HEK293T (cell line): ENCODE measurements at regions not wholly inside any gene's neighbourhood (a gene's known extent, or its start where the extent isn't known, plus 50 kb on each side); places are given as distances from the start of the nearest gene placed in this dataset.

Experiments used
- CTCF ChIA-PET: fragments of 350-600 bp; formaldehyde crosslinking; extraction: SDS; loops from one replicate; lab custom pipeline; 2021; ENCODE audit warnings: antibody characterized with exemption, inconsistent platforms; lab: Yijun Ruan, JAX
- POLR2A ChIA-PET: fragments of 350-600 bp; formaldehyde crosslinking; extraction: SDS; loops from one replicate; lab custom pipeline; 2020; ENCODE audit warnings: antibody characterized with exemption, inconsistent platforms; lab: Yijun Ruan, JAX
- DNase-seq: peaks from one replicate; pipeline ENCODE4 v3.0.0; 2012; ENCODE audit warnings: mixed read lengths; ENCODE audit errors: extremely low spot score
- ARNT ChIP-seq: fragments of 450-650 bp; IDR thresholded peaks from 2 replicates; pipeline ENCODE4 v1.6.1; 2017; ENCODE audit warnings: mild to moderate bottlenecking
- BHLHE40 ChIP-seq: fragments of 450-650 bp; IDR thresholded peaks from 2 replicates; pipeline ENCODE4 v1.6.1; 2016; ENCODE audit warnings: mild to moderate bottlenecking, moderate library complexity, borderline replicate concordance
- CTBP1 ChIP-seq: fragments of 450-650 bp; IDR thresholded peaks from 2 replicates; pipeline ENCODE4 v1.6.1; 2016; ENCODE audit warnings: borderline replicate concordance
- ELF4 ChIP-seq: fragments of 450-650 bp; IDR thresholded peaks from 2 replicates; pipeline ENCODE4 v1.6.1; 2017; ENCODE audit warnings: antibody characterized with exemption
- FOXA1 ChIP-seq: fragments of 450-650 bp; IDR thresholded peaks from 2 replicates; pipeline ENCODE4 v1.6.1; 2016; ENCODE audit warnings: mild to moderate bottlenecking
- FOXK2 ChIP-seq: fragments of 450-650 bp; IDR thresholded peaks from 2 replicates; pipeline ENCODE4 v1.6.1; 2016; ENCODE audit warnings: mild to moderate bottlenecking
- FOXM1 ChIP-seq: fragments of 450-650 bp; IDR thresholded peaks from 2 replicates; pipeline ENCODE4 v1.6.1; 2017; ENCODE audit warnings: mild to moderate bottlenecking, borderline replicate concordance
- HDGF ChIP-seq: fragments of 450-650 bp; IDR thresholded peaks from 2 replicates; pipeline ENCODE4 v1.6.1; 2017; ENCODE audit warnings: antibody characterized with exemption, borderline replicate concordance
- L3MBTL2 ChIP-seq: fragments of 450-650 bp; conservative IDR thresholded peaks from 2 replicates; pipeline ENCODE4 v1.6.1; 2016; ENCODE audit warnings: mild to moderate bottlenecking
- LEF1 ChIP-seq: fragments of 450-650 bp; IDR thresholded peaks from 2 replicates; pipeline ENCODE4 v1.6.1; 2017; ENCODE audit warnings: mild to moderate bottlenecking, borderline replicate concordance
- NFRKB ChIP-seq: fragments of 450-650 bp; IDR thresholded peaks from 2 replicates; pipeline ENCODE4 v1.6.1; 2016; ENCODE audit warnings: mild to moderate bottlenecking, moderate library complexity
- SP1 ChIP-seq: fragments of 450-650 bp; IDR thresholded peaks from 2 replicates; pipeline ENCODE4 v1.6.1; 2017
- SUZ12 ChIP-seq: fragments of 450-650 bp; IDR thresholded peaks from 2 replicates; pipeline ENCODE4 v1.6.1; 2016; ENCODE audit warnings: mild to moderate bottlenecking
- TARDBP ChIP-seq: fragments of 450-650 bp; IDR thresholded peaks from 2 replicates; pipeline ENCODE4 v1.6.1; 2016
- ZNF384 ChIP-seq: fragments of 450-650 bp; IDR thresholded peaks from 2 replicates; pipeline ENCODE4 v1.6.1; 2016
- TF ChIP-seq, protein P1 (sequence below): fragments of 450-650 bp; IDR thresholded peaks from 2 replicates; pipeline ENCODE4 v1.6.1; 2016

DNA sequence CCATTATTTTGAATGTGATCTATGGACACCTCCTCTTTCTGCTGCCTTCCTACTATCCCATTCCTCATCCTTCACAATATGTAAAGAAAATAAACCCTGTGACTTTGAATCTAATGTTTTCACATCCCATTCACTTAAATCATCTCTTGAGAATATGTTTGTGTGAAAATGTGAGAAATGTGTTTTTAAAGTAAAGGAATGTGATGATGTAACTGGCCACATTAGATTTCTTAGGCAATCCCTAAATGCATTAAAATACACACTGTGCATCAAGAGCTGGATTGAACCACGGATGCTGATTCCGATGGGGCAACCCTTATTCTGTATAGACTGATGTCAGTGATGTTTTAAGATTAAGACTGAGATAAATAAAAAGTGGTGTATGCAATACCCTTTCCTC lies 558.9 kb upstream of the TENM3 start:
- TF ChIP-seq SP1, result no peak
- no peak for TF ChIP-seq NFRKB
- TF ChIP-seq ELF4, result no peak
- no peak for TF ChIP-seq FOXK2
- TF ChIP-seq LEF1, result no peak
- TF ChIP-seq ZNF384, result no peak
- TF ChIP-seq ARNT, result no peak
- no peak for TF ChIP-seq BHLHE40
- TF ChIP-seq TARDBP, result no peak
- TF ChIP-seq FOXM1, result no peak
- no peak for TF ChIP-seq L3MBTL2
- no peak for TF ChIP-seq SUZ12
- TF ChIP-seq CTBP1, result no peak
- no peak for TF ChIP-seq HDGF
- TF ChIP-seq FOXA1, result no peak
- TF ChIP-seq, protein P1, sequence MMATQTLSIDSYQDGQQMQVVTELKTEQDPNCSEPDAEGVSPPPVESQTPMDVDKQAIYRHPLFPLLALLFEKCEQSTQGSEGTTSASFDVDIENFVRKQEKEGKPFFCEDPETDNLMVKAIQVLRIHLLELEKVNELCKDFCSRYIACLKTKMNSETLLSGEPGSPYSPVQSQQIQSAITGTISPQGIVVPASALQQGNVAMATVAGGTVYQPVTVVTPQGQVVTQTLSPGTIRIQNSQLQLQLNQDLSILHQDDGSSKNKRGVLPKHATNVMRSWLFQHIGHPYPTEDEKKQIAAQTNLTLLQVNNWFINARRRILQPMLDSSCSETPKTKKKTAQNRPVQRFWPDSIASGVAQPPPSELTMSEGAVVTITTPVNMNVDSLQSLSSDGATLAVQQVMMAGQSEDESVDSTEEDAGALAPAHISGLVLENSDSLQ, result no peak
- CTCF ChIA-PET, result no interaction called here
- no peak for DNase-seq
- POLR2A ChIA-PET, result no interaction called here

DNA sequence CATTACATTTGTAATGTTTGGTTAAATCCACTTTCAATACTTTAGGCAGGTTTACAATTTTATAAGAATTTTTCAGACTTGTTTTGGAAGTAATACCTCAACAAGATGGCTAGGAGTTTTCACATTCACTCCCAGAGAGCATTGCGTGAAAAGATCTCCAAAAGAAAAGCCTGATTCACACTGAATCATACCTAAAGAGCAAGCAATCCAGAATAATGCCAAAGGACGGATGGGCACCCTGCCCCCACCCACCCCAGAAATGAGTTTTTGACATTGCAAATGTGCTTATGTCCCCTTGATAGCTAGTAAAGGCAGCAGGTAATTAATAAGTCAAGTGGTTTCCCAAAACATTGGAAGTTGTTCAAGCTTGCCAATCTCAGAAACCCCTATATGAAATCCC lies 557.7 kb upstream of the TENM3 start:
- CTCF ChIA-PET, result interaction anchor here (0.6 kb wide), 1 partner anchor 424 kb away, joined by 5 read pairs; no protein-coding TSS in a partner anchor
- DNase-seq, result no peak
- TF ChIP-seq NFRKB (no peak), FOXM1 (no peak), LEF1 (no peak)
- POLR2A ChIA-PET, result no interaction called here

DNA sequence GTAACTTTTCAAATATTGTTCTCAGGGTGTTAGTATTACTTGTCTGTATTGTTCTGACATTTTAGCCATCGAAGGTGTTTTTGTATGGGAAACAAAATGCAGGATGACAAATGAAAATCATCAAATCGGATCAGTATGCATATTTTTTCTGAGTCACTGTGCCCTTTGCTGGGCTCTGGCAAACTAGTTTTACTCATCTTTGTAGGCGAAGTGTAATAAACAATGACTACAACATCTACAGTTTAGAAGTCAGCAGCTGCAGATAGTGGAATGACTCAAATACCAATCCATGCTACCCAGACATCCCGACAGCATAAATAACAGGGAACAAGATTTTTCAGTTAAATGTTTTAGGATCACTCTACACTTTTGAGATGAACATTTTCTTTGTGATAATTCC lies 557.3 kb upstream of the TENM3 start:
- ChIA-PET POLR2A (no interaction called here), CTCF (no interaction called here)
- DNase-seq, result no peak
- TF ChIP-seq SUZ12 (no peak), FOXA1 (no peak)

DNA sequence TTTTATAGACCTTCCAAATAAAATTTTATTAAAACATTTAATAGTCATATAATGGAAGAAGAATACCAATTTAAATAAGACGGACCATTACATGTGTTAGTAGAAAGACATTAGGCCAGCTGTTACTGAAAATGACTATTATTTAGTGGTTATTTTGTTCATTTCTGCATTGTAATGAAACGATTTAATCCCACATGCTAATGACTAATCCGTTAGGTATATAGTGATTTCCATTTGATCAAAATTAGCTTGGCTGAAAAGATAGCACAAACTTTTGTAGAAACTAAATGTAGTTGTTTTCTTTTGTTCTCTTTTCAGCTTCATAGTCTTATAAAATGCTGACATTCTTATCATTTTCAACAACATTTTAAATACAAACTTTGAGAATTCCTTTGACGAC lies 556.1 kb upstream of the TENM3 start:
- no peak for DNase-seq
- POLR2A ChIA-PET, result interaction anchor here (0.6 kb wide), 1 partner anchor 88 kb away, joined by 3 read pairs; no protein-coding TSS in a partner anchor
- CTCF ChIA-PET, result no interaction called here
- TF ChIP-seq ZNF384, result no peak
- no peak for TF ChIP-seq TARDBP
- TF ChIP-seq, protein P1, result no peak
- TF ChIP-seq SP1, result no peak

DNA sequence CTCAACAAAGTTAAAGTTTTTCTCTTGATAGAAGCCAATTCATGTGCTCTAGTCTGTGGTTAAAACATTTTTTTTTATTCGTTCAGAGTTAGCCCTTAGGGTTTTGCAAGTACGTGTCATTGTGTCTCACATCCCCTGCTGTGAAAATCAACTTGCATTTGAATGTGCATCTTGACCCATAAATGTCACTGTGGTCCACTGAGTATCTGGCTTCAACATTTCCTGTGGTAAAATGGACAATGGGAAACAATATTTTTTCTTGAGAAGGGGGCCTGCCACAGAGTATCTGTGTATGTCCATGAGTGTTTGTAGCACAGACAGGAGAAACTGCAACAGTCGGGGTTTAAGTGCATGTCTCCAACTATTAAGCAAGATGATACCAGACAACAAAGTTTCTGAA lies 554.8 kb upstream of the TENM3 start:
- CTCF ChIA-PET, result no interaction called here
- DNase-seq, result no peak
- POLR2A ChIA-PET, result no interaction called here

DNA sequence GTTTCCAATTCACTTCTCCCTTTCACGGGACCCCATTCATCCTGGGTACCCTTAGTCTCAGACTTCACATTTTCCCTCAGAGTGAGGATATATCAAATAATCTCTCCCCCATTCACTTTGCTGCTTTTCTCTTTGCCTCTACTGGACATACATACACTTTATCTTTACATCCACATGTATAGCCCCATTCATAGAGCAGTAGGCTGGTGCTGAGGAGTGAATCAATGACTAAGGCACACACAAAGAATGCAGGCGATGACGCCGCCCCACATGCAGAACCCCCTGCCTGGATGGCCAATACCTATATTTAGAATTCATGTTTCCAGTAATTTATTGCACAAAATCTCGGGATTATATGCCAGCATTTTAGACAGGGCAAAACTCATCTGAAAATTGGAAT lies 554.3 kb upstream of the TENM3 start:
- CTCF ChIA-PET, result no interaction called here

More for the DNA sequence above, 554.8 kb upstream of the TENM3 start:
- TF ChIP-seq ARNT, result peak; percentile 91
- TF ChIP-seq L3MBTL2, result no peak
- no peak for TF ChIP-seq HDGF
- TF ChIP-seq SUZ12, result no peak

DNA sequence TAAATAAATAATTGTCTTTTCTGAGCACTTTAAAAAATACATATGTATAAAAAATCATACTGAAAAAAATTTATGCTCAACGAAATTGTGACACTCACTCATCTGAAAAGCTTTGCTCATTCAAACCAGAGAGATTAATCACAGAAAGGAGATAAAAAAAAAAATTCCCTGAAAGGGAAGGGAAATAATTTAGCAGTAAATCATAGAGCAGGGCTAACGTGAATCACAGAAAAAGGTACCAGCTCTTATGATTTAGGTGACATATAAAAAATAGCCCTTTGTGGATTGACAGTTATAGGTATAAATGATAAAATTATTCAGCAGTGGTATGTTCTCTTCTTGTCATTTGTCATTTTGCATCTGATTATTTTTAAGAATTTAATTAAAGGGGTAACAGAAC lies 552.7 kb upstream of the TENM3 start:
- ChIA-PET POLR2A (no interaction called here), CTCF (no interaction called here)
- TF ChIP-seq ARNT, result no peak
- no peak for DNase-seq

More for the DNA sequence above, 554.3 kb upstream of the TENM3 start:
- POLR2A ChIA-PET, result no interaction called here
- TF ChIP-seq BHLHE40 (no peak), L3MBTL2 (no peak), SP1 (no peak), LEF1 (no peak), ZNF384 (no peak)
- no peak for DNase-seq

DNA sequence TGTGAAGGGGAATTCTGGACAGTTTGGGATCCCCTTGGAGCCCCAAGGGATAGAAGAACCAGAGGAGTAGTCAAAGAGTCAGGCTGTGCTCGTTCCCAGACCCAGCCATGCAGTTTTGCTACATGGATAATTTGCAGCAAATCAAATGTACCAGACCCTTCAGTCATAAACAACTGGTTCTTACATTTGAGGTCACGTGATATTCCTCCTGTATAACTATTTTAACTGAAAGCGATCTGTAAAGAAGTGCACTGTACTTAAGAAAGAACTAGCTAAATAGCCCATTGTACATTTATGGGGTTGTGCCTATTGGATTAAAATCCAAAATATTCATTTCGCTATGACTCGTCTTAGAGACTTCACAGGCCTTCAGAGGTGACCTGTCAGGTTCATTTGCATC lies 550.2 kb upstream of the TENM3 start:
- TF ChIP-seq CTBP1 (no peak), HDGF (no peak), FOXK2 (no peak), ZNF384 (no peak), L3MBTL2 (no peak), SUZ12 (no peak), ARNT (no peak), TARDBP (no peak), NFRKB (no peak), SP1 (no peak), FOXM1 (no peak), FOXA1 (no peak), BHLHE40 (no peak), ELF4 (no peak), LEF1 (no peak)
- TF ChIP-seq, protein P1, result no peak
- ChIA-PET CTCF (no interaction called here), POLR2A (no interaction called here)
- DNase-seq, result no peak
